ENCODE measurements at regions not wholly inside any gene's neighbourhood (a gene's known extent, or its start where the extent isn't known, plus 50 kb on each side); places are given as distances from the start of the nearest gene placed in this dataset.

GRCh38 chrY:17233435-17234109 is 646.4 kb downstream of the CDY2B start:
- Histone ChIP-seq H3K4me1 (ENCODE audit: control insufficient read depth, insufficient read depth, low read length) (no peaks in the 10 kb centered on the region), H3K27me3 (ENCODE audit: control insufficient read depth, insufficient read depth) (no peaks in the 10 kb centered on the region), H3K4me3 (ENCODE audit: low read length) (no peak overlapping the region), H3K9me3 (ENCODE audit: control insufficient read depth, low read length) (no peaks in the 10 kb centered on the region), H3K27ac (ENCODE audit: low read length) (no peak overlapping the region)
- ATAC-seq (no peak), DNase-seq (no peak)
- intact Hi-C loops (cut with DNase I), result no loop called here
- WGBS, result 31% methylated on average over 3 of the region's 3 CpGs

- Histone ChIP-seq H3K9me3 (ENCODE audit: control insufficient read depth, low read length) (no peaks in the 10 kb centered on the region), H3K4me3 (ENCODE audit: low read length) (no peak overlapping the region), H3K4me1 (ENCODE audit: control insufficient read depth, insufficient read depth, low read length) (no peaks in the 10 kb centered on the region), H3K27me3 (ENCODE audit: control insufficient read depth, insufficient read depth) (no peaks in the 10 kb centered on the region), H3K27ac (ENCODE audit: low read length) (no peak overlapping the region)
- intact Hi-C loops (cut with DNase I), result no loop called here
- ATAC-seq (no peak), DNase-seq (no peak)
- 43% methylated on average over 3 of the region's 3 CpGs for WGBS
Measured at GRCh38 chrY:17231994-17232393, 648.0 kb downstream of the CDY2B start.

GRCh38 chrY:17223502-17223901 is 656.5 kb downstream of the CDY2B start:
- Histone ChIP-seq H3K4me1 (ENCODE audit: control insufficient read depth, insufficient read depth, low read length) (no peaks in the 10 kb centered on the region), H3K9me3 (ENCODE audit: control insufficient read depth, low read length) (no peaks in the 10 kb centered on the region), H3K27ac (ENCODE audit: low read length) (no peak overlapping the region), H3K27me3 (ENCODE audit: control insufficient read depth, insufficient read depth) (no peaks in the 10 kb centered on the region), H3K4me3 (ENCODE audit: low read length) (no peak overlapping the region)
- 26% methylated on average over 1 of the region's 1 CpG for WGBS
- intact Hi-C loops (cut with DNase I), result no loop called here
- DNase-seq, result no peak
- no peak for ATAC-seq

DNA sequence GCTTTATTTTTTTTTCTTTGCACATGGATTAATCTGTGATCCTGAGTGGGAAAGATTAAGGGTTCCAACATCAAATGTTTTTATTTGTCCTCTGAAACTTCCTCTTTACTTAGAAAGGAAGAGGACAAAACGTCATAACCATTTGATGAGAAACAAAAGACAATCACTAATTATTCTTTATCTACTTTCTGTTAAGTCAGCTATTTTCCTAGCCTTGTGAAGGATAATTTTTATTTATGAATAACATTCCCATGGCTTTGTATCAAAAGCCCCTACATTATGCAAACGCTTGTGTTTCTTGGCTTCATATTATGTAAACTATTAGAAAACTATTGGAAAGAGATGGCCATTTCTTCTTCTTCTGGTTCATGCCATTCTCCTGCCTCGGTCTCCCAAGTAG is 677.6 kb downstream of the CDY2B start:
- intact Hi-C loops (cut with DNase I), result no loop called here
- WGBS, result 66% methylated on average over 3 of the region's 3 CpGs
- Histone ChIP-seq H3K4me3 (ENCODE audit: low read length) (no peak overlapping the region), H3K27ac (ENCODE audit: low read length) (no peak overlapping the region), H3K4me1 (ENCODE audit: control insufficient read depth, insufficient read depth, low read length) (no peaks in the 10 kb centered on the region), H3K27me3 (ENCODE audit: control insufficient read depth, insufficient read depth) (no peaks in the 10 kb centered on the region), H3K9me3 (ENCODE audit: control insufficient read depth, low read length) (no peaks in the 10 kb centered on the region)
- no peak for DNase-seq
- ATAC-seq, result no peak

DNA sequence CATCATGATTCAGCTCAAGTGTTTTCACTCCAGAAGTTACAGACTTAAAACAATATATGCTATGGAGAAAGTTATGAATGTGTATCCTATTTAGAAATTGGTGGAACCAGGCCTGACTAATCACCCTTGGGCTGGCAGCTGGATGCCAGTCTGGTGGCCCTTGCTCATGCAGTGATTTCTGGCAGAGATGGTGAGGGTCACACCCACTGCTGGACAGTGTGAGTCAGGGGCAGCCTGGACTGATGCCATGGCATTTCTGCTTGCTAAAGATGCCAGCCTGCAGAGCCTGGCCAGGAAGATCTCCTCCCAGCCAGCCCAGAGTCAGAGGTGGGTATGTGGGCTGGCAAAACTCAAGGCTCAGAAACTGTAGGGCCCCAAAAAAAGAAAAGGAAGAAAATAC is 695.7 kb downstream of the CDY2B start:
- Histone ChIP-seq H3K4me1 (ENCODE audit: control insufficient read depth, insufficient read depth, low read length) (no peaks in the 10 kb centered on the region), H3K27me3 (ENCODE audit: control insufficient read depth, insufficient read depth) (no peaks in the 10 kb centered on the region), H3K4me3 (ENCODE audit: low read length) (no peak overlapping the region), H3K27ac (ENCODE audit: low read length) (no peak overlapping the region), H3K9me3 (ENCODE audit: control insufficient read depth, low read length) (no peaks in the 10 kb centered on the region)
- intact Hi-C loops (cut with DNase I), result no loop called here
- DNase-seq, result no peak
- no peak for ATAC-seq

- ATAC-seq (no peak), DNase-seq (no peak)
- Histone ChIP-seq H3K27me3 (ENCODE audit: control insufficient read depth, insufficient read depth) (no peaks in the 10 kb centered on the region), H3K27ac (ENCODE audit: low read length) (no peak overlapping the region), H3K4me3 (ENCODE audit: low read length) (no peak overlapping the region), H3K4me1 (ENCODE audit: control insufficient read depth, insufficient read depth, low read length) (no peaks in the 10 kb centered on the region), H3K9me3 (ENCODE audit: control insufficient read depth, low read length) (no peaks in the 10 kb centered on the region)
- intact Hi-C loops (cut with DNase I), result no loop called here
- WGBS, result 67% methylated on average over 3 of the region's 3 CpGs
Measured at GRCh38 chrY:17166881-17167280, 713.1 kb downstream of the CDY2B start.

- WGBS, result 77% methylated on average over 2 of the region's 2 CpGs
- DNase-seq (no peak), ATAC-seq (no peak)
- no peaks in the 10 kb centered on the region for H3K9me3 ChIP-seq (ENCODE audit: control insufficient read depth, low read length)
- no peak overlapping the region for H3K4me3 ChIP-seq (ENCODE audit: low read length)
- H3K27ac ChIP-seq (ENCODE audit: low read length), result no peak overlapping the region
- intact Hi-C loops (cut with DNase I), result no loop called here
- H3K4me1 ChIP-seq (ENCODE audit: control insufficient read depth, insufficient read depth, low read length), result no peaks in the 10 kb centered on the region
- H3K27me3 ChIP-seq (ENCODE audit: control insufficient read depth, insufficient read depth), result no peaks in the 10 kb centered on the region
Measured at GRCh38 chrY:17122166-17122565, 757.9 kb downstream of the CDY2B start.

DNA sequence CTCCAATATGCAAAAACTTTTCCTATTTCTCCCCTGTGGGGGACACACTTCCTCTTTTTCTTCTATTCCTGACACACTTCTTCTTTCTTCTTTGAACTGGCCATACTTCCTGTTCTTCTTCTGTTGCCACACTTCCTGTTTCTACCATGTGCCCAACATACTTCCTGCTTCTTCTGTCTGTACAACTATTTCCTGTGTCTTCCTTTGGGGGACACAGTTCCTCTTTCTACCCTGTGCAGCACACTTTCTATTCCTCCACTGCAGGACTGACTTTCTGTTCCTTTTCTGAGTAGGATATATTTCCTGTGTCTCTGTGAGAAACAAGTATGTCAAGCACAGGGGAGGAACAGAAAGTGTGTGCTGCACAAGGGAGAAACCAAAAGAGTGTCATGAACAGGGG is 794.7 kb downstream of the CDY2B start:
- intact Hi-C loops (cut with DNase I), result no loop called here
- no peak for DNase-seq

DNA sequence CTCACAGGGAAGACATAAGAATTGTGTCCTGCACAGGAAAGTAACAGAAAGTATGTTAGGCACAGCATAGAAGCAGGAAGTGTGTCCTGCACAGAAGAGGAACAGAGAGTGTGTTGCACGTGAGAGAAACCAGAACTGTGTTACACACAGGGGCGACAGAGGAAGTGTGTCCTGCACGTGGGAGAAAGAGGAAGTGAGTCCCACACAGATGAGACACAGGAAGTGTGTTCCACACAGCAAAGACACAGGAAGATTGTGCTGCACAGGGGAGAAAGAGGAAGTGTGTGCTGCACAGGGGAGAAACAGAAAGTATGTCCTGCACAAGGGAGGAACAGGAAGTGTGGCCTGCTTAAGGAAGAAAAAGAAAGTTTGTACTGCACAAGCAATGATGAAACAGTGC is 800.1 kb downstream of the CDY2B start:
- H3K4me3 ChIP-seq (ENCODE audit: low read length), result no peak overlapping the region
- WGBS, result 35% methylated on average over 3 of the region's 3 CpGs
- H3K27ac ChIP-seq (ENCODE audit: low read length), result no peak overlapping the region
- H3K9me3 ChIP-seq (ENCODE audit: control insufficient read depth, low read length), result no peaks in the 10 kb centered on the region
- intact Hi-C loops (cut with DNase I), result no loop called here
- no peak for ATAC-seq
- no peak for DNase-seq
- no peaks in the 10 kb centered on the region for H3K27me3 ChIP-seq (ENCODE audit: control insufficient read depth, insufficient read depth)
- no peaks in the 10 kb centered on the region for H3K4me1 ChIP-seq (ENCODE audit: control insufficient read depth, insufficient read depth, low read length)

More for the DNA sequence above, 794.7 kb downstream of the CDY2B start:
- Histone ChIP-seq H3K4me3 (ENCODE audit: low read length) (no peak overlapping the region), H3K9me3 (ENCODE audit: control insufficient read depth, low read length) (no peaks in the 10 kb centered on the region), H3K27ac (ENCODE audit: low read length) (no peak overlapping the region), H3K27me3 (ENCODE audit: control insufficient read depth, insufficient read depth) (no peaks in the 10 kb centered on the region), H3K4me1 (ENCODE audit: control insufficient read depth, insufficient read depth, low read length) (no peaks in the 10 kb centered on the region)
- ATAC-seq, result no peak

DNA sequence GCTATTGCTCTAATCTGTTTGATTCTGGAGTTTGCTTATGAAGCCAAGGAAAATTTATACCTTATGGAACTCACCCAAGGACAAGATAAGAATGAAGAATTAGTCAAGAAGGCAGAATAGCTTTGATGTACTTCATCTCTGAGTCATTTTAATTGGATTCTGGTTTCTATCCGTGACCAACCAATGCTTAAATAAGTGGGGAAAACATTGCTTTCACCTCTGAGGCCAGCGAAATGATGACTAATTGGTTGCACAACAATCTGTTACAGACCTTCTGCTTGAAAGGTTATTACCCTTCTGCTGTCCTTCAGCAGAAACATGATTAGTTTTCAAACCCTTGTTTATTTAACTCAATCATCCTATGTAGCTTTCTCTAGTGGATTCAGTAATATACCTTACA is 812.7 kb downstream of the CDY2B start:
- intact Hi-C loops (cut with DNase I), result no loop called here
- ATAC-seq (no peak), DNase-seq (no peak)
- Histone ChIP-seq H3K9me3 (ENCODE audit: control insufficient read depth, low read length) (no peaks in the 10 kb centered on the region), H3K27me3 (ENCODE audit: control insufficient read depth, insufficient read depth) (no peaks in the 10 kb centered on the region), H3K4me3 (ENCODE audit: low read length) (no peak overlapping the region), H3K27ac (ENCODE audit: low read length) (no peak overlapping the region), H3K4me1 (ENCODE audit: control insufficient read depth, insufficient read depth, low read length) (no peaks in the 10 kb centered on the region)
- 48% methylated on average over 2 of the region's 2 CpGs for WGBS

GRCh38 chrY:17053041-17053440 is 827.0 kb downstream of the CDY2B start:
- DNase-seq, result no peak
- no peaks in the 10 kb centered on the region for H3K27me3 ChIP-seq (ENCODE audit: control insufficient read depth, insufficient read depth)
- intact Hi-C loops (cut with DNase I), result no loop called here
- no peaks in the 10 kb centered on the region for H3K9me3 ChIP-seq (ENCODE audit: control insufficient read depth, low read length)
- H3K4me1 ChIP-seq (ENCODE audit: control insufficient read depth, insufficient read depth, low read length), result no peaks in the 10 kb centered on the region
- no peak overlapping the region for H3K27ac ChIP-seq (ENCODE audit: low read length)
- no peak for ATAC-seq
- H3K4me3 ChIP-seq (ENCODE audit: low read length), result no peak overlapping the region

GRCh38 chrY:17050374-17050773 is 829.6 kb downstream of the CDY2B start:
- Histone ChIP-seq H3K27ac (ENCODE audit: low read length) (no peak overlapping the region), H3K9me3 (ENCODE audit: control insufficient read depth, low read length) (no peaks in the 10 kb centered on the region), H3K4me3 (ENCODE audit: low read length) (no peak overlapping the region), H3K27me3 (ENCODE audit: control insufficient read depth, insufficient read depth) (no peaks in the 10 kb centered on the region), H3K4me1 (ENCODE audit: control insufficient read depth, insufficient read depth, low read length) (no peaks in the 10 kb centered on the region)
- DNase-seq (no peak), ATAC-seq (no peak)
- 67% methylated on average over 2 of the region's 2 CpGs for WGBS
- intact Hi-C loops (cut with DNase I), result no loop called here
